Endodermal cell (in vitro differentiated cells): ENCODE measurements at regions not wholly inside any gene's neighbourhood (a gene's known extent, or its start where the extent isn't known, plus 50 kb on each side); places are given as distances from the start of the nearest gene placed in this dataset.

Source experiments
- DNase-seq: peaks from one replicate; pipeline ENCODE4 v3.0.0-alpha.2; 2017
- H3K27ac ChIP-seq: 2 replicates; pipeline ENCODE4 v1.5.1; 2013; ENCODE audit warnings: mild to moderate bottlenecking, low read depth, low read length, moderate library complexity
- H3K27me3 ChIP-seq: 2 replicates; pipeline ENCODE4 v1.6.1; 2013; ENCODE audit warnings: mild to moderate bottlenecking, low read length, moderate library complexity; ENCODE audit not compliant: insufficient read depth, control insufficient read depth, poor library complexity, severe bottlenecking
- H3K36me3 ChIP-seq: 2 replicates; pipeline ENCODE4 v1.7.0; 2013; ENCODE audit warnings: mild to moderate bottlenecking, low read length, moderate library complexity; ENCODE audit not compliant: control insufficient read depth, insufficient read depth
- H3K4me1 ChIP-seq: one replicate; pipeline ENCODE4 v1.7.0; 2013; ENCODE audit warnings: low read length; ENCODE audit not compliant: control insufficient read depth, insufficient read depth
- H3K4me3 ChIP-seq: 2 replicates; pipeline ENCODE4 v1.5.1; 2013; ENCODE audit warnings: mild to moderate bottlenecking, low read length, moderate library complexity
- H3K9ac ChIP-seq: 2 replicates; pipeline ENCODE4 v1.6.1; 2013; ENCODE audit warnings: mild to moderate bottlenecking, low read length, moderate library complexity; ENCODE audit not compliant: poor library complexity, severe bottlenecking; ENCODE audit errors: extremely low read depth
- H3K9me3 ChIP-seq: 2 replicates; pipeline ENCODE4 v1.6.1; 2013; ENCODE audit warnings: mild to moderate bottlenecking, low read length, moderate library complexity; ENCODE audit not compliant: control insufficient read depth
- H3K27ac Mint-ChIP-seq: 2 replicates; pipeline ENCODE4 v1.8.0; 2020; ENCODE audit warnings: mixed read lengths
- H3K27me3 Mint-ChIP-seq: 2 replicates; pipeline ENCODE4 v1.8.0; 2021; ENCODE audit warnings: mild to moderate bottlenecking, mixed read lengths; ENCODE audit not compliant: insufficient read depth
- H3K36me3 Mint-ChIP-seq: 2 replicates; pipeline ENCODE4 v1.8.0; 2020; ENCODE audit warnings: low read depth, mixed read lengths
- H3K4me1 Mint-ChIP-seq: 2 replicates; pipeline ENCODE4 v1.8.0; 2020; ENCODE audit warnings: mixed read lengths
- H3K4me3 Mint-ChIP-seq: 2 replicates; pipeline ENCODE4 v1.8.0; 2020; ENCODE audit warnings: mild to moderate bottlenecking, moderate library complexity, mixed read lengths
- H3K9me3 Mint-ChIP-seq: 2 replicates; pipeline ENCODE4 v1.8.0; 2020; ENCODE audit warnings: mild to moderate bottlenecking, mixed read lengths
- WGBS, 2 experiments: methylation state at CpG; one replicate each; pipeline versions ENCODE4 v1.1.5 to v1.1.7; 2013; ENCODE audit warnings: missing lambda C conversion rate in 2 of 2, mixed read lengths in 1 of 2; ENCODE audit not compliant: insufficient coverage in 1 of 2, insufficient read length in 1 of 2; 5-methylcytosine and 5-hydroxymethylcytosine counted together
- TF ChIP-seq, protein P1 (sequence below): fragments of 200-600 bp; sonication (generic); conservative IDR thresholded peaks from 2 replicates; pipeline ENCODE4 v1.5.0; 2021; ENCODE audit warnings: antibody characterized with exemption, mild to moderate bottlenecking

DNA sequence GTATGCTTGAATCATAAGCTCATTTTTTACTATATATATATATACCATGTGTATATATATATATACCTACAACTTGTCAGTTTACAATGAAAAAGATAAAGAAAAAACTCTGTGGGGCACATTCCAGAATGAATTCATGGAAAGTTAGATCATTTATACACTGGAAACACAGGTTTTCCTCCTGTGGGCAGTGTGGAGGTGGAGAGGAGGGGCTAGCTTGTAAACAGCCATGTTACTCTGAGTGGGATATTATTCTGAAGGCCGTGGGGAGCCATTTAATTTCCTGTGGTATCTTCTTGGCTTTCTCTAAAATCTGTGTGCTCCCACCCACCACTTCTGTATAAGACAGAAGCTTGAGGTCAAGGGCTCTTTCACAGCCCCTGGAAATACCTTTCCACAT is 273.4 kb upstream of the MTNR1B start:
- Histone ChIP-seq H3K27ac (no peak overlapping the region), H3K9ac (no peak overlapping the region), H3K4me3 (no peak overlapping the region), H3K27me3 (no peaks in the 10 kb centered on the region), H3K36me3 (no peaks in the 10 kb centered on the region), H3K4me1 (no peaks in the 10 kb centered on the region), H3K9me3 (no peaks in the 10 kb centered on the region)
- no peak for DNase-seq
- TF ChIP-seq, protein P1, sequence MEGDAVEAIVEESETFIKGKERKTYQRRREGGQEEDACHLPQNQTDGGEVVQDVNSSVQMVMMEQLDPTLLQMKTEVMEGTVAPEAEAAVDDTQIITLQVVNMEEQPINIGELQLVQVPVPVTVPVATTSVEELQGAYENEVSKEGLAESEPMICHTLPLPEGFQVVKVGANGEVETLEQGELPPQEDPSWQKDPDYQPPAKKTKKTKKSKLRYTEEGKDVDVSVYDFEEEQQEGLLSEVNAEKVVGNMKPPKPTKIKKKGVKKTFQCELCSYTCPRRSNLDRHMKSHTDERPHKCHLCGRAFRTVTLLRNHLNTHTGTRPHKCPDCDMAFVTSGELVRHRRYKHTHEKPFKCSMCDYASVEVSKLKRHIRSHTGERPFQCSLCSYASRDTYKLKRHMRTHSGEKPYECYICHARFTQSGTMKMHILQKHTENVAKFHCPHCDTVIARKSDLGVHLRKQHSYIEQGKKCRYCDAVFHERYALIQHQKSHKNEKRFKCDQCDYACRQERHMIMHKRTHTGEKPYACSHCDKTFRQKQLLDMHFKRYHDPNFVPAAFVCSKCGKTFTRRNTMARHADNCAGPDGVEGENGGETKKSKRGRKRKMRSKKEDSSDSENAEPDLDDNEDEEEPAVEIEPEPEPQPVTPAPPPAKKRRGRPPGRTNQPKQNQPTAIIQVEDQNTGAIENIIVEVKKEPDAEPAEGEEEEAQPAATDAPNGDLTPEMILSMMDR, result no peak
- WGBS, 2 experiments, result 78 to 100% methylated on average over 1 of the region's 1 CpG
- Mint-ChIP-seq H3K4me1 (peaks cover 3% of the 10 kb centered on the region), H3K27me3 (no peaks in the 10 kb centered on the region), H3K9me3 (no peaks in the 10 kb centered on the region), H3K4me3 (no peak overlapping the region), H3K27ac (no peak overlapping the region), H3K36me3 (no peaks in the 10 kb centered on the region)

- Histone ChIP-seq H3K27me3 (no peaks in the 10 kb centered on the region), H3K27ac (no peak overlapping the region), H3K9me3 (no peaks in the 10 kb centered on the region), H3K4me1 (no peaks in the 10 kb centered on the region), H3K36me3 (no peaks in the 10 kb centered on the region), H3K9ac (no peak overlapping the region), H3K4me3 (no peak overlapping the region)
- TF ChIP-seq, protein P1, result no peak
- Mint-ChIP-seq H3K4me3 (no peak overlapping the region), H3K27me3 (no peaks in the 10 kb centered on the region), H3K4me1 (peaks cover 7% of the 10 kb centered on the region), H3K9me3 (no peaks in the 10 kb centered on the region), H3K36me3 (no peaks in the 10 kb centered on the region), H3K27ac (no peak overlapping the region)
- DNase-seq, result no peak
- WGBS, 2 experiments, result 91 to 92% methylated on average over 10 to 11 of the region's 11 CpGs
These were observed 271.8 kb upstream of the MTNR1B start for GRCh38 chr11:92697461-92698312.

GRCh38 chr11:92698742-92699141 is 270.7 kb upstream of the MTNR1B start:
- Mint-ChIP-seq H3K36me3 (no peaks in the 10 kb centered on the region), H3K4me1 (peaks cover 5% of the 10 kb centered on the region), H3K4me3 (no peak overlapping the region), H3K9me3 (no peaks in the 10 kb centered on the region), H3K27me3 (no peaks in the 10 kb centered on the region), H3K27ac (no peak overlapping the region)
- H3K9ac ChIP-seq, result no peak overlapping the region
- H3K4me1 ChIP-seq, result no peaks in the 10 kb centered on the region
- no peaks in the 10 kb centered on the region for H3K9me3 ChIP-seq
- H3K27ac ChIP-seq, result no peak overlapping the region
- H3K4me3 ChIP-seq, result no peak overlapping the region
- H3K27me3 ChIP-seq, result no peaks in the 10 kb centered on the region
- TF ChIP-seq, protein P1, result no peak
- DNase-seq, result no peak
- no peaks in the 10 kb centered on the region for H3K36me3 ChIP-seq
- 82 to 84% methylated on average over 2 of the region's 2 CpGs for WGBS, 2 experiments
